Neural crest cell (in vitro differentiated cells): ENCODE measurements at regions not wholly inside any gene's neighbourhood (a gene's known extent, or its start where the extent isn't known, plus 50 kb on each side); places are given as distances from the start of the nearest gene placed in this dataset.

Experiments
- DNase-seq: peaks from one replicate; pipeline ENCODE4 v3.0.0; 2021; ENCODE audit warnings: low read depth, mixed read lengths, low spot score
- H3K27ac Mint-ChIP-seq: one replicate; pipeline ENCODE4 v1.8.0; 2021; ENCODE audit warnings: mild to moderate bottlenecking, mixed read lengths; ENCODE audit not compliant: unreplicated experiment
- H3K27me3 Mint-ChIP-seq: 2 replicates; pipeline ENCODE4 v1.8.0; 2021; ENCODE audit warnings: low read depth, mild to moderate bottlenecking, mixed read lengths
- H3K36me3 Mint-ChIP-seq: 2 replicates; pipeline ENCODE4 v1.8.0; 2021; ENCODE audit warnings: low read depth, mild to moderate bottlenecking, mixed read lengths
- H3K4me1 Mint-ChIP-seq: 2 replicates; pipeline ENCODE4 v1.8.0; 2021; ENCODE audit warnings: mixed read lengths
- H3K4me3 Mint-ChIP-seq: one replicate; pipeline ENCODE4 v1.8.0; 2021; ENCODE audit warnings: mild to moderate bottlenecking, mixed read lengths
- H3K9me3 Mint-ChIP-seq: 2 replicates; pipeline ENCODE4 v1.8.0; 2021; ENCODE audit warnings: mixed read lengths
- CTCF ChIP-seq: fragments of 200-600 bp; sonication (generic); conservative IDR thresholded peaks from 2 replicates; pipeline ENCODE4 v1.5.0; 2021; ENCODE audit warnings: antibody characterized with exemption, mild to moderate bottlenecking

- H3K27me3 Mint-ChIP-seq: no peaks in the 10 kb centered on the region
These were observed 154.4 kb upstream of the COL5A1 start for GRCh38 chr9:134487066-134487710.

GRCh38 chr9:134488331-134489280, 153.0 kb upstream of the COL5A1 start:
- Mint-ChIP-seq H3K9me3 (no peaks in the 10 kb centered on the region), H3K27ac (peak overlapping the region; percentile 60), H3K27me3 (no peaks in the 10 kb centered on the region), H3K4me3 (no peak overlapping the region), H3K36me3 (no peaks in the 10 kb centered on the region), H3K4me1 (peaks cover 23% of the 10 kb centered on the region)
- TF ChIP-seq CTCF: no peak
- DNase-seq: no peak

More at GRCh38 chr9:134487066-134487710, 154.4 kb upstream of the COL5A1 start:
- DNase-seq: no peak
- H3K9me3 Mint-ChIP-seq: no peaks in the 10 kb centered on the region
- TF ChIP-seq CTCF: no peak
- peaks cover 13% of the 10 kb centered on the region for H3K4me1 Mint-ChIP-seq
- no peaks in the 10 kb centered on the region for H3K36me3 Mint-ChIP-seq
- no peak overlapping the region for H3K4me3 Mint-ChIP-seq
- no peak overlapping the region for H3K27ac Mint-ChIP-seq

DNA sequence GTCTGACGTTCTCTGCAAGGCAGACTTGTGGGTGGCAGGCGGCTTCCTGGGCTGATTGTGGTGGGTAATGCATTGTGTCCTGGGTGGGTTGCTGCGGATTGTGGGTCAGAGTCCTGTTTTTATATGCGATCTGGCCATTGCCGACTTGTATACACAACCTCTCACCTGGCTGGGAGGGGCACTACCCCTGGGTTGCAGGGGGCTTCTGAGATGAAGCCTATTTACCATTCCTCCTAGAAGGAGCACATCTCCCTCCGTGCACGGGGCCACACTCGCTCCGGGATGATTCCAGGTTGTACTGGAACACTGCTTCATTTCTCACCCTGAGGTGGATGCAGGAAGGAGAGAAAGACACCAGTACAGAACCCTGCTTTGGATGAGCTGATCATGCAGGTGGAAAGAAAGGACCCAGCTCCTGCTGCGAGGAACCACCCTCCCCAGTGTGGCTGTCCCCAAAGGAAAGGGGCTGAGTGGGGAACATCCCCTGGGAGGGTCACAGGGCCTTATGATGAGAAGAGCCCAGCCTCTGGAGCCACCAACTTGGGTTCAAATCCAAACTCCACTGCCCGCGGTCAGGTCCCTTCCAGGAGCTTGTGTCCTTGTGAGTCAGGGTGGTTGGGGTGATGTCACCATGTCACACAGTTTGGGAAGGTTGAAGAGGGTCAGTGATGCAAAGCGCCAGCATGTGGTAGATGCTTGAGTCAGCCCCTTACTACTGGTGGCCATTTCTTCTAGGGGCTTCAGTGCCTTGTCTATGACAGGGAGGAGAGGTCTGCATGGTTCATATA, 151.8 kb upstream of the COL5A1 start:
- Mint-ChIP-seq H3K9me3 (no peaks in the 10 kb centered on the region), H3K4me3 (no peak overlapping the region), H3K27ac (no peak overlapping the region), H3K4me1 (peaks cover 23% of the 10 kb centered on the region), H3K27me3 (no peaks in the 10 kb centered on the region), H3K36me3 (no peaks in the 10 kb centered on the region)
- no peak for TF ChIP-seq CTCF
- DNase-seq: no peak

- no peaks in the 10 kb centered on the region for H3K9me3 Mint-ChIP-seq
- H3K4me1 Mint-ChIP-seq: peaks cover 23% of the 10 kb centered on the region
- H3K27me3 Mint-ChIP-seq: no peaks in the 10 kb centered on the region
- TF ChIP-seq CTCF: no peak
- H3K4me3 Mint-ChIP-seq: no peak overlapping the region
- no peak for DNase-seq
- no peak overlapping the region for H3K27ac Mint-ChIP-seq
- H3K36me3 Mint-ChIP-seq: no peaks in the 10 kb centered on the region
These were observed 151.2 kb upstream of the COL5A1 start for GRCh38 chr9:134490446-134490845.

- Mint-ChIP-seq H3K4me3 (no peak overlapping the region), H3K9me3 (no peaks in the 10 kb centered on the region), H3K4me1 (peaks cover 23% of the 10 kb centered on the region), H3K27me3 (no peaks in the 10 kb centered on the region), H3K27ac (peak overlapping the region; percentile 60), H3K36me3 (no peaks in the 10 kb centered on the region)
- TF ChIP-seq CTCF: no peak
- DNase-seq: no peak
These were observed 150.3 kb upstream of the COL5A1 start for GRCh38 chr9:134491196-134491835.
